ENCODE measurements at regions not wholly inside any gene's neighbourhood (a gene's known extent, or its start where the extent isn't known, plus 50 kb on each side); places are given as distances from the start of the nearest gene placed in this dataset.

- H3K4me3 ChIP-seq, result no peak overlapping the region
- intact Hi-C loops (cut with micrococcal nuclease), result no loop called here
- H3K27ac ChIP-seq (replicated peaks), result no peak overlapping the region
- DNase-seq, result no peak
- H3K27me3 ChIP-seq (ENCODE audit: low read depth), result no peaks in the 10 kb centered on the region
- H3K9me3 ChIP-seq (replicated peaks), result peaks cover 57% of the 10 kb centered on the region
- H3K36me3 ChIP-seq, result no peaks in the 10 kb centered on the region
- TF ChIP-seq, protein P1, sequence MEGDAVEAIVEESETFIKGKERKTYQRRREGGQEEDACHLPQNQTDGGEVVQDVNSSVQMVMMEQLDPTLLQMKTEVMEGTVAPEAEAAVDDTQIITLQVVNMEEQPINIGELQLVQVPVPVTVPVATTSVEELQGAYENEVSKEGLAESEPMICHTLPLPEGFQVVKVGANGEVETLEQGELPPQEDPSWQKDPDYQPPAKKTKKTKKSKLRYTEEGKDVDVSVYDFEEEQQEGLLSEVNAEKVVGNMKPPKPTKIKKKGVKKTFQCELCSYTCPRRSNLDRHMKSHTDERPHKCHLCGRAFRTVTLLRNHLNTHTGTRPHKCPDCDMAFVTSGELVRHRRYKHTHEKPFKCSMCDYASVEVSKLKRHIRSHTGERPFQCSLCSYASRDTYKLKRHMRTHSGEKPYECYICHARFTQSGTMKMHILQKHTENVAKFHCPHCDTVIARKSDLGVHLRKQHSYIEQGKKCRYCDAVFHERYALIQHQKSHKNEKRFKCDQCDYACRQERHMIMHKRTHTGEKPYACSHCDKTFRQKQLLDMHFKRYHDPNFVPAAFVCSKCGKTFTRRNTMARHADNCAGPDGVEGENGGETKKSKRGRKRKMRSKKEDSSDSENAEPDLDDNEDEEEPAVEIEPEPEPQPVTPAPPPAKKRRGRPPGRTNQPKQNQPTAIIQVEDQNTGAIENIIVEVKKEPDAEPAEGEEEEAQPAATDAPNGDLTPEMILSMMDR (IDR thresholded peaks at IDR 0.05; ENCODE audit: borderline replicate concordance), result no peak
- H3K4me1 ChIP-seq, result no peaks in the 10 kb centered on the region
Observed at GRCh38 chr11:28770806-28771205, 662.6 kb downstream of the METTL15 start.

DNA sequence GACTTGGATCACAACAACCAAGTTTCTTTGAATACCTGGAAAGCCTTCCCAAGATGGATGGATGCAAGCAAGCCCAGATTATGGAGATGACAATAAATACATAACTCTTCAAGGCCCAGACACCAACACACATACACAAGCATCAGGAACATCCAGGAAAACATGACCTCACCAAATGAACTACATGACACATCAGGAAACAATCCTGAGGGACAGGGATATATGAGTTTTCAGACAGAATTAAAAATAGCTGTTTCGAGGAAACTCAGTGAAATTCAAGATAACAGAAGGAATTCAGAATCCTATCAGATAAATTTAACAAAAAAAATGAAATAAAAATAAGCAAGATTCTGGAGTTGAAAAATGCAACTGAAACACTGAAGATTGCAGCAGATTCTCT is 659.4 kb downstream of the METTL15 start:
- Histone ChIP-seq H3K4me3 (no peak overlapping the region), H3K27ac (replicated peaks) (no peak overlapping the region), H3K4me1 (no peaks in the 10 kb centered on the region), H3K36me3 (no peaks in the 10 kb centered on the region), H3K9me3 (replicated peaks) (peaks cover 33% of the 10 kb centered on the region), H3K27me3 (ENCODE audit: low read depth) (no peaks in the 10 kb centered on the region)
- TF ChIP-seq, protein P1 (IDR thresholded peaks at IDR 0.05; ENCODE audit: borderline replicate concordance), result no peak
- intact Hi-C loops (cut with micrococcal nuclease), result no loop called here
- no peak for DNase-seq

DNA sequence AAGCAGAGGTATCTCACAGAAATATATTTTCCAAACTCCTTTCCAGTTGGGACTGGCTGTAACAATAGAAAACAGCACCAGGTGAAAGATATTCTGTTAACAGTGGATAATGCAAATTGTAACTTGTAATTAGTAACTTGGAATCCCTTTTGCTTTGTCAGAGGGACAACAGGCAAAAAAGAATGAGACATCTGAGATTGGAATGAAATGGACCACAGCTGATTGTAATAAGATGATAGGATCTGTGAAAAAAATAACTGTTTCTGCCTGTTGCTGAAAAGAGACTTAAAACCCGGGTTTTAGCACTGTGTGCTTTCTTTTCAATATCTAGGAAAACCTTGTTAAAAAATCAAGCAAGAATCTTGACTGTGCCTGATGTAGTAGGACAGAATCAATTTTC is 655.7 kb downstream of the METTL15 start:
- DNase-seq, result no peak
- intact Hi-C loops (cut with micrococcal nuclease), result no loop called here
- H3K27ac ChIP-seq (replicated peaks), result no peak overlapping the region
- TF ChIP-seq, protein P1 (IDR thresholded peaks at IDR 0.05; ENCODE audit: borderline replicate concordance), result no peak
- H3K9me3 ChIP-seq (replicated peaks), result peaks cover 7% of the 10 kb centered on the region
- no peak overlapping the region for H3K4me3 ChIP-seq
- H3K27me3 ChIP-seq (ENCODE audit: low read depth), result no peaks in the 10 kb centered on the region
- H3K4me1 ChIP-seq, result no peaks in the 10 kb centered on the region
- H3K36me3 ChIP-seq, result no peaks in the 10 kb centered on the region

- TF ChIP-seq, protein P1 (IDR thresholded peaks at IDR 0.05; ENCODE audit: borderline replicate concordance), result no peak
- no peak overlapping the region for H3K27ac ChIP-seq (replicated peaks)
- H3K4me1 ChIP-seq, result no peaks in the 10 kb centered on the region
- DNase-seq, result no peak
- intact Hi-C loops (cut with micrococcal nuclease), result no loop called here
- peaks cover 4% of the 10 kb centered on the region for H3K9me3 ChIP-seq (replicated peaks)
- H3K4me3 ChIP-seq, result no peak overlapping the region
- H3K36me3 ChIP-seq, result no peaks in the 10 kb centered on the region
- no peaks in the 10 kb centered on the region for H3K27me3 ChIP-seq (ENCODE audit: low read depth)
Observed at GRCh38 chr11:28763151-28763550, 655.0 kb downstream of the METTL15 start.

GRCh38 chr11:28760676-28761390 is 652.6 kb downstream of the METTL15 start:
- intact Hi-C loops (cut with micrococcal nuclease), result no loop called here
- no peaks in the 10 kb centered on the region for H3K9me3 ChIP-seq (replicated peaks)
- DNase-seq, result no peak

More at GRCh38 chr11:28760676-28761390, 652.6 kb downstream of the METTL15 start:
- Histone ChIP-seq H3K4me3 (no peak overlapping the region), H3K27me3 (ENCODE audit: low read depth) (no peaks in the 10 kb centered on the region), H3K27ac (replicated peaks) (no peak overlapping the region), H3K4me1 (no peaks in the 10 kb centered on the region), H3K36me3 (no peaks in the 10 kb centered on the region)
- TF ChIP-seq, protein P1 (IDR thresholded peaks at IDR 0.05; ENCODE audit: borderline replicate concordance), result no peak

Data from left ventricle myocardium inferior (tissue), 1 donor.